Mucosa of descending colon (tissue), 3 donors: ENCODE measurements at regions not wholly inside any gene's neighbourhood (a gene's known extent, or its start where the extent isn't known, plus 50 kb on each side); places are given as distances from the start of the nearest gene placed in this dataset.

ENCODE experiments used
- ATAC-seq: fragments of 200-7000 bp; cut with Tn5 transposase; one replicate; pipeline ENCODE4 v1.9.1; 2020; ENCODE audit warnings: mild to moderate bottlenecking, moderate library complexity
- DNase-seq, 3 donors: peaks; one replicate each; pipeline ENCODE4 v3.0.0-alpha.2; 2020
- H3K36me3 ChIP-seq: fragments of 200-600 bp; one replicate; pipeline ENCODE4 v1.8.0; 2021; ENCODE audit warnings: low read depth, mild to moderate bottlenecking
- H3K4me1 ChIP-seq: fragments of 200-600 bp; one replicate; pipeline ENCODE4 v1.8.0; 2021; ENCODE audit warnings: low read depth, mild to moderate bottlenecking
- H3K4me3 ChIP-seq: fragments of 200-600 bp; one replicate; pipeline ENCODE4 v1.8.0; 2021; ENCODE audit warnings: mild to moderate bottlenecking
- H3K9me3 ChIP-seq: fragments of 200-600 bp; one replicate; pipeline ENCODE4 v1.8.0; 2021; ENCODE audit warnings: mild to moderate bottlenecking
- intact Hi-C, 2 donors: fragments of 100-400 bp; cut with DNase I in 1 of 2; cut with micrococcal nuclease in 1 of 2; formaldehyde crosslinking; loops; one replicate each; pipeline versions ENCODE4 v1.11.0 to v1.11.1; 2022; cut with DNase I, micrococcal nuclease
- TF ChIP-seq, protein P1 (sequence below): fragments of 200-600 bp; IDR thresholded peaks from one replicate; pipeline ENCODE4 v1.8.0; 2022; ENCODE audit warnings: antibody characterized with exemption, mild to moderate bottlenecking
- donor health status: DM: no; HTN: no; CAD: no; lungs with moderate emphysema.
- donor health status: DM: no; HTN: no; CAD: no.
- donor health status: DM: no; HTN: yes; CAD: no.

DNA sequence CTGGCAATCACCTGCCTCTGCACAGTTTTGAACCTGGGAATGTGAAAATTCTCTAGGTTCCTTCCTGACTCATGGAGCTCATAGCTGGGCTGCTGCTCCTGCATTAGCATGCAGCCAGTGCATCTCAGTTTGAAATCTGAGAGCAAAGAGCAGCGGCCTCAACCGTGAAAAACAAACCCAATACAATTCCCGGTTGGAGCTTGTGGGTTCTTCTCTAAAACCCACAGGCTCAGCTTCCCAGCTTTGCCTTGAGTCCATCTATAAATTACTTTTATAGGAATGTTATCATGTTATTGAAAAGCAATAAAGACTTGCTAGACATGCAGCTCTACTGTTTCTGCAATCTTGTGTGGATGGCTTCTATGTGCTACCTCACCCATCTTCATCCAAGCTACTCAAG, 191.7 kb downstream of the CXCL12 start:
- H3K4me3 ChIP-seq: no peak overlapping the region
- intact Hi-C loops: no loop called here
- H3K9me3 ChIP-seq: peaks cover 5% of the 10 kb centered on the region
- DNase-seq (no peak), ATAC-seq (no peak)
- H3K4me1 ChIP-seq: peaks cover 5% of the 10 kb centered on the region
- TF ChIP-seq, protein P1, sequence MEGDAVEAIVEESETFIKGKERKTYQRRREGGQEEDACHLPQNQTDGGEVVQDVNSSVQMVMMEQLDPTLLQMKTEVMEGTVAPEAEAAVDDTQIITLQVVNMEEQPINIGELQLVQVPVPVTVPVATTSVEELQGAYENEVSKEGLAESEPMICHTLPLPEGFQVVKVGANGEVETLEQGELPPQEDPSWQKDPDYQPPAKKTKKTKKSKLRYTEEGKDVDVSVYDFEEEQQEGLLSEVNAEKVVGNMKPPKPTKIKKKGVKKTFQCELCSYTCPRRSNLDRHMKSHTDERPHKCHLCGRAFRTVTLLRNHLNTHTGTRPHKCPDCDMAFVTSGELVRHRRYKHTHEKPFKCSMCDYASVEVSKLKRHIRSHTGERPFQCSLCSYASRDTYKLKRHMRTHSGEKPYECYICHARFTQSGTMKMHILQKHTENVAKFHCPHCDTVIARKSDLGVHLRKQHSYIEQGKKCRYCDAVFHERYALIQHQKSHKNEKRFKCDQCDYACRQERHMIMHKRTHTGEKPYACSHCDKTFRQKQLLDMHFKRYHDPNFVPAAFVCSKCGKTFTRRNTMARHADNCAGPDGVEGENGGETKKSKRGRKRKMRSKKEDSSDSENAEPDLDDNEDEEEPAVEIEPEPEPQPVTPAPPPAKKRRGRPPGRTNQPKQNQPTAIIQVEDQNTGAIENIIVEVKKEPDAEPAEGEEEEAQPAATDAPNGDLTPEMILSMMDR: no peak
- no peaks in the 10 kb centered on the region for H3K36me3 ChIP-seq

DNA sequence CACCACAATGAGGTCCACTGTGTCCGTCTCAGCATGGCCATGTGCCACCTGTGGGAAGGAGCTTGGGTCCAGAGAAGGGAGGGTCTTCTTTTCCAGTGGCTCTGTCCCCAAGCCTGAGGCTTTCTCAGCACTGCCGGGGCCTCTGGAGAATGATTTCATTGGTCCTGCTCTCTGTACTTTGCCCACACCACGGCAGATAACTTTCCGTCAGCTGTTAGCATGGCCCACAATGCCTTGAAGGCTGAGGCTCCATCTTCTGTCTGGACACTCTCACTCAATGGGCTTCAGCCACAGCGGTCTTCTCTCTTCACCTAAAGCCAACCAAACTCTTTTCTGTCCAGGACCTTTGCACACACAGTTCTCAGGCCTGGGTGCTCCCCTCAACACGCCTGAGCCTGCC, 192.5 kb downstream of the CXCL12 start:
- DNase-seq (no peak), ATAC-seq (no peak)
- TF ChIP-seq, protein P1: no peak

DNA sequence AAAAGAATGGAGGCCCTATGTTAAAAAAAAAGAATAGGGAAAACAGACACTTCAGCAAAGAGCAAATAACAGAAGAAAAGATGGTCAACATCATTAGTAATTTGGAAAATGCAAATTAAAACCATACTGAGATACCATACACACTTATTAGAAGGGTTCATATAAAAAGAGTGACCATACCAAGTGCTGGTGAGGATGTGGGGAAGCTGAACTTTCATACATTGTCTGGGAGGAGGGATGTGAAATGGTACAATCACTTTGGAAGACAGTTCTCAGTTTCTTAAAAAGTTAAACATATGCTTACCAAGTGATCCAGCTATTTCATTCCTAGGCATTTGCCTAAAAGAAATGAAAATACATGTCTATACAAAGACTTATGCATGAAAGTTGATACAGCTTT, 194.4 kb downstream of the CXCL12 start:
- Histone ChIP-seq H3K9me3 (peaks cover 5% of the 10 kb centered on the region), H3K36me3 (no peaks in the 10 kb centered on the region), H3K4me1 (peaks cover under 1% of the 10 kb centered on the region), H3K4me3 (no peak overlapping the region)
- ATAC-seq (no peak), DNase-seq (no peak)
- intact Hi-C loops: no loop called here
- TF ChIP-seq, protein P1: no peak

More for the DNA sequence above, 192.5 kb downstream of the CXCL12 start:
- no peaks in the 10 kb centered on the region for H3K36me3 ChIP-seq
- H3K9me3 ChIP-seq: peaks cover 5% of the 10 kb centered on the region
- intact Hi-C loops: no loop called here
- peaks cover 5% of the 10 kb centered on the region for H3K4me1 ChIP-seq
- H3K4me3 ChIP-seq: no peak overlapping the region

DNA sequence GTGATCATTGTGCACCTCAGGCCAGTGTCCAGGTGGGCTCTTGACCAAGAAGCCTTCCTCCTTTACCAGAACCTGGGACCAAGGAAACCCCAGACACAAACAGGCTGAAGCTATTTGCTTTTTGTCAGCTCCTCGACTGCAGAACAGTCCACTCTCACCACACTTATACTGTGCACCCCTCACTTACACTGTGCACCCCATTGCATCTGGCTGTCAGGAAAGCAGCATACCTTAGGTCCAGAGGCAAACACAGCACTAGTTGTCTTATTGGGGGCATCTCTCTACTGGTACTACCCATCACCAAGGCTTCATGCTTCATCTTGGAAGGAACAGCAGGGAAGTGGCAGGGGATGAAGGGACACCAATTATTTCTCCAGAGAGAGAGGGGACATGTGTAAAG, 198.1 kb downstream of the CXCL12 start:
- no peak for DNase-seq
- Histone ChIP-seq H3K9me3 (peaks cover 5% of the 10 kb centered on the region), H3K4me1 (no peaks in the 10 kb centered on the region), H3K4me3 (no peak overlapping the region), H3K36me3 (no peaks in the 10 kb centered on the region)
- intact Hi-C loops: no loop called here
- TF ChIP-seq, protein P1: no peak
- ATAC-seq: no peak

DNA sequence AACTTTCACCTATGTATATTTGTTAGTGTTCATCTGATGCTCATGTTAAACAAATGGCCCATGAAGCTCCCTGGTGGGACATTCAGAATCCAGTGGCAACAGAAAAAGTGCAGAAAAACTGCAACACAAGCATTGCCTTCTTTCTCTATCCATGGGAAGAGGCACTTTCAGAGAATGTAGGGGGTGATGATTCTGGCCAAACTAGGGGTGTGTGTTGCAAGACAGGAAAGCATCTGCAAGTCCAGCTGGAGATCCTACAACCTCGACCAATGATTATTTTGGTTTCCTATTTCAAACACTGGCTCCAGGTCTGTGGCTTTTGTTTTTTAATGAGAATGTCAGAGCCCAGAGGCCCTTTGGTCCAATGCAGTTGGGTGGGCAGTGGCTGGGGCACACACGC, 198.7 kb downstream of the CXCL12 start:
- intact Hi-C loops: no loop called here
- no peak for ATAC-seq
- DNase-seq: no peak
- H3K4me1 ChIP-seq: no peaks in the 10 kb centered on the region
- H3K9me3 ChIP-seq: peaks cover 5% of the 10 kb centered on the region
- H3K36me3 ChIP-seq: no peaks in the 10 kb centered on the region
- TF ChIP-seq, protein P1: no peak
- no peak overlapping the region for H3K4me3 ChIP-seq

DNA sequence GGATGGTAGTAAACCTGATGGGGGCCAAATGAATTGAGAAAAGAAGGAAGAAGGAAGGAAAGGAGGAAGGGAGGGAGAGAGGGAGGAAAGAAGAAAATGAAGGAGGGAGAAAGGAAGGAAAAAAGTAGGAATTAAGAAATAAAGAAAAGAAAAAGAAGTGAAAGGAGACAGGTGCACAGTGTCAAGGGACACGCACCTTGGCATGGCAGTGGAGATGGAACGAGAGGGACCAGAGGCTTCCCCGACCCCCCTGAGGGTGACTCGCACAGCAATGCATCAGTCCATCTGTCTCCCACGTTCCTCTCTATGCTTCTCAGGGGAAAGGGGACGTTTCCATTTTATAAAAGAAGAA, 199.6 kb downstream of the CXCL12 start:
- intact Hi-C loops: no loop called here
- Histone ChIP-seq H3K36me3 (no peaks in the 10 kb centered on the region), H3K9me3 (peaks cover under 1% of the 10 kb centered on the region), H3K4me1 (no peaks in the 10 kb centered on the region), H3K4me3 (no peak overlapping the region)
- ATAC-seq (no peak), DNase-seq (no peak)
- TF ChIP-seq, protein P1: no peak
